B cell (primary cell): ENCODE measurements at regions not wholly inside any gene's neighbourhood (a gene's known extent, or its start where the extent isn't known, plus 50 kb on each side); places are given as distances from the start of the nearest gene placed in this dataset.

Experiments
- ATAC-seq: fragments of 200-7000 bp; cut with Tn5 transposase; one replicate; pipeline ENCODE4 v1.10.0; 2021; ENCODE audit warnings: low read depth, mild to moderate bottlenecking, moderate number of reproducible peaks, moderate library complexity
- CTCF ChIA-PET: fragments of 350-600 bp; sonication (Branson Sonifier 250); formaldehyde crosslinking; loops from one replicate; lab custom pipeline; 2021; ENCODE audit warnings: antibody characterized with exemption, inconsistent platforms; lab: Charles Lee
- POLR2A ChIA-PET: fragments of 350-600 bp; sonication (Branson Sonifier 250); formaldehyde crosslinking; loops from one replicate; lab custom pipeline; 2021; ENCODE audit warnings: antibody characterized with exemption; lab: Charles Lee
- DNase-seq: peaks from one replicate; pipeline ENCODE4 v3.0.0; 2013
- H2AFZ ChIP-seq: 2 replicates; pipeline ENCODE4 v1.6.1; 2012; ENCODE audit warnings: mild to moderate bottlenecking, low read depth, low read length; ENCODE audit not compliant: insufficient read depth, poor library complexity, severe bottlenecking
- H3K27ac ChIP-seq, 2 donors: 1 replicate in 1 of 2; 2 replicates in 1 of 2; pipeline ENCODE4 v1.5.1; 2012 to 2013; ENCODE audit warnings: low read length in 2 of 2, mild to moderate bottlenecking in 2 of 2, moderate library complexity in 1 of 2
- H3K27me3 ChIP-seq, 4 experiments: fragments of 200-600 bp in 1 of 4; sonication (generic) in 1 of 4; replicated peaks in 1 of 4; 1 replicate in 2 of 4; 2 replicates in 2 of 4; pipeline versions ENCODE4 v1.6.1 to v1.7.0; 2013 to 2016; ENCODE audit warnings: low read length in 3 of 4, mild to moderate bottlenecking in 2 of 4, mixed read lengths in 1 of 4, moderate library complexity in 1 of 4; ENCODE audit not compliant: insufficient read depth in 4 of 4, control insufficient read depth in 3 of 4; ENCODE audit errors: control extremely low read depth in 1 of 4
- H3K36me3 ChIP-seq, 2 experiments: replicated peaks in 1 of 2; 1 replicate in 1 of 2; 2 replicates in 1 of 2; pipeline versions ENCODE4 v1.6.1 to v1.7.1; 2013; ENCODE audit warnings: low read length in 1 of 2; ENCODE audit not compliant: insufficient read depth in 2 of 2, control insufficient read depth in 1 of 2; ENCODE audit errors: control extremely low read depth in 1 of 2, extremely low read depth in 1 of 2
- H3K4me1 ChIP-seq, 2 donors: fragments of 200-600 bp in 1 of 2; sonication (generic) in 1 of 2; 1 replicate in 1 of 2; 2 replicates in 1 of 2; pipeline versions ENCODE4 v1.5.1 to v1.6.1; 2013 to 2017; ENCODE audit warnings: low read length in 2 of 2; ENCODE audit not compliant: control insufficient read depth in 2 of 2, insufficient read depth in 2 of 2
- H3K4me2 ChIP-seq: replicated peaks from 2 replicates; pipeline ENCODE3; 2012; ENCODE audit warnings: mild to moderate bottlenecking, low read depth, low read length; ENCODE audit not compliant: poor library complexity, severe bottlenecking
- H3K4me3 ChIP-seq, 5 experiments: fragments of 200-600 bp in 1 of 5; sonication (generic) in 1 of 5; 1 replicate in 3 of 5; 2 replicates in 2 of 5; pipeline versions ENCODE4 v1.5.1 to v1.7.0; 2011 to 2016; ENCODE audit warnings: low read length in 4 of 5, mild to moderate bottlenecking in 4 of 5, low read depth in 2 of 5, control low read depth in 1 of 5, moderate library complexity in 1 of 5; ENCODE audit not compliant: insufficient read depth in 1 of 5; ENCODE audit errors: control extremely low read depth in 1 of 5, extremely low read depth in 1 of 5
- H3K79me2 ChIP-seq: fragments of 200-600 bp; sonication (generic); one replicate; pipeline ENCODE4 v1.6.0; 2016; ENCODE audit warnings: low read length; ENCODE audit not compliant: control insufficient read depth, insufficient read depth
- H3K9ac ChIP-seq: fragments of 200-600 bp; sonication (generic); 2 replicates; pipeline ENCODE4 v1.6.1; 2017; ENCODE audit warnings: mild to moderate bottlenecking, low read length, moderate library complexity
- H3K9me3 ChIP-seq, 3 donors: one replicate each; pipeline versions ENCODE4 v1.6.1 to v1.7.1; 2013; ENCODE audit warnings: low read length in 2 of 3; ENCODE audit not compliant: control insufficient read depth in 2 of 3, insufficient read depth in 1 of 3; ENCODE audit errors: control extremely low read depth in 1 of 3
- H4K20me1 ChIP-seq: 2 replicates; pipeline ENCODE4 v1.6.0; 2012; ENCODE audit warnings: mild to moderate bottlenecking, low read length; ENCODE audit not compliant: insufficient read depth, control insufficient read depth, poor library complexity, severe bottlenecking
- H3K27ac Mint-ChIP-seq: one replicate; pipeline ENCODE4 v1.8.0; 2021; ENCODE audit warnings: mixed read lengths
- H3K27me3 Mint-ChIP-seq: one replicate; pipeline ENCODE4 v1.8.0; 2021; ENCODE audit warnings: mixed read lengths
- H3K4me1 Mint-ChIP-seq: one replicate; pipeline ENCODE4 v1.8.0; 2021; ENCODE audit warnings: mixed read lengths
- H3K4me3 Mint-ChIP-seq: one replicate; pipeline ENCODE4 v1.8.0; 2021; ENCODE audit warnings: mixed read lengths
- H3K9me3 Mint-ChIP-seq: one replicate; pipeline ENCODE4 v1.8.0; 2022; ENCODE audit warnings: mixed read lengths; ENCODE audit not compliant: insufficient read depth
- EZH2 ChIP-seq: IDR thresholded peaks from 2 replicates; pipeline ENCODE4 v1.6.1; 2012; ENCODE audit warnings: borderline replicate concordance, low read depth, mild to moderate bottlenecking, moderate library complexity, low read length; ENCODE audit not compliant: insufficient read depth, poor library complexity, severe bottlenecking
- WGBS: methylation state at CpG from one replicate; pipeline ENCODE4 v1.1.5; 2013; ENCODE audit warnings: missing lambda C conversion rate; ENCODE audit not compliant: insufficient coverage; 5-methylcytosine and 5-hydroxymethylcytosine counted together
- intact Hi-C: fragments of 100-400 bp; cut with micrococcal nuclease; formaldehyde crosslinking; loops from one replicate; pipeline ENCODE4 v1.10.0; 2022
- TF ChIP-seq, protein P1 (sequence below): fragments of 200-600 bp; IDR thresholded peaks from one replicate; pipeline ENCODE4 v1.8.0; 2022; ENCODE audit warnings: antibody characterized with exemption, mild to moderate bottlenecking

DNA sequence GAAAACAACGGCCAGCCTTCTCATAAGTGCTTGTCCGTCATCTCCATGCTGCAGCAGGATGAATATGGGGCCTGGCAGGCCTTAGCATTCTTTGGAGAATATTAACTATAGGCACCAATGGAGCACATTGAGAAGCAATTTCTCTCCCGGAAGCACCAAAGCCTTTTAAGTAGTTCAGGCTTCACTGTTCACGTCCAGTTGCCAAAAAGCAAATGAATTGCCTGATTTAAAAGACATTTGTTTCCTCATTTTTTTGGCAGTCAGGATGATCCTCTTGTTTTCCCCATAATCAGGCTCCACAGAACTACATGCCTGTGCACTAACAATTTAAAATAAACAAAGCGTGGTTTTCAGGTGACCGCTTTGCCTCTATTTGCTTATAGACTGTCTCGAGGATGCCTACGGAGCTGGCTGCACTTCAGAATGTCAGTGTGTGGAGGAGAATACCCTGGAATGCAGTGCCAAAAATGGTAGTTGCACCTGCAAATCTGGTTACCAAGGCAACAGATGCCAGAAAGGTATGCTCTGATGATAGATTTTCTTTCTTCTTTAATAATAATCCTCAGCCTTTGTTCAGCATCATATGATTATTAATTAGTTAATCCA, 725.2 kb upstream of the GOLIM4 start:
- ATAC-seq = no peak

DNA sequence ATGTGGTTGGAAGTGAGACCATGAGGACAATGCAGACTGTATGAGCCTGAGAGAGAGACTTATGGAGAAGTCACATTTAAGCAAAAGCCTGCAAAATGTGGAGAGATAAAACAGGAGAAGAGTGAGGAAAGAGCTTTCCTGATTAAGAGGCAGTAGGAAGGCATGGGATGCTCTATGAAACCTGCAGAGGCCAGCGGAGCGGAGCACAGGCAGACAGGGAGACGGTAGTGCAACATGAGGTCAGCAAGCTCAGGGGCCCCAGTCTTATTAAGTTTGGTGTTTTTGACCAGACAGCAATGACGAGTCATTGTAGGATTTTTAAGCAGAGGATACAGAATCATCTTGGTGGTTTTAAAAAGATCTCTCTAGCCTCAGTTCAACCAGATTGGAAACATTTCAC, 721.5 kb upstream of the GOLIM4 start:
- intact Hi-C loops = no loop called here
- no peak overlapping the region for H3K4me3 ChIP-seq
- no peak overlapping the region for H3K27ac ChIP-seq
- ChIA-PET CTCF (no interaction called here), POLR2A (no interaction called here)
- no peaks in the 10 kb centered on the region for H3K9me3 Mint-ChIP-seq
- H3K79me2 ChIP-seq = no peaks in the 10 kb centered on the region
- H3K4me1 ChIP-seq = no peaks in the 10 kb centered on the region
- H3K4me3 Mint-ChIP-seq = no peak overlapping the region
- no peak overlapping the region for H3K4me2 ChIP-seq
- DNase-seq = no peak
- H2AFZ ChIP-seq = no peak overlapping the region
- H3K27ac Mint-ChIP-seq = no peak overlapping the region
- no peak for ATAC-seq
- no peak overlapping the region for H3K9ac ChIP-seq
- no peaks in the 10 kb centered on the region for H3K9me3 ChIP-seq
- H4K20me1 ChIP-seq = no peaks in the 10 kb centered on the region
- no peaks in the 10 kb centered on the region for H3K27me3 ChIP-seq
- no peaks in the 10 kb centered on the region for H3K27me3 Mint-ChIP-seq
- no peak for TF ChIP-seq EZH2
- TF ChIP-seq, protein P1, sequence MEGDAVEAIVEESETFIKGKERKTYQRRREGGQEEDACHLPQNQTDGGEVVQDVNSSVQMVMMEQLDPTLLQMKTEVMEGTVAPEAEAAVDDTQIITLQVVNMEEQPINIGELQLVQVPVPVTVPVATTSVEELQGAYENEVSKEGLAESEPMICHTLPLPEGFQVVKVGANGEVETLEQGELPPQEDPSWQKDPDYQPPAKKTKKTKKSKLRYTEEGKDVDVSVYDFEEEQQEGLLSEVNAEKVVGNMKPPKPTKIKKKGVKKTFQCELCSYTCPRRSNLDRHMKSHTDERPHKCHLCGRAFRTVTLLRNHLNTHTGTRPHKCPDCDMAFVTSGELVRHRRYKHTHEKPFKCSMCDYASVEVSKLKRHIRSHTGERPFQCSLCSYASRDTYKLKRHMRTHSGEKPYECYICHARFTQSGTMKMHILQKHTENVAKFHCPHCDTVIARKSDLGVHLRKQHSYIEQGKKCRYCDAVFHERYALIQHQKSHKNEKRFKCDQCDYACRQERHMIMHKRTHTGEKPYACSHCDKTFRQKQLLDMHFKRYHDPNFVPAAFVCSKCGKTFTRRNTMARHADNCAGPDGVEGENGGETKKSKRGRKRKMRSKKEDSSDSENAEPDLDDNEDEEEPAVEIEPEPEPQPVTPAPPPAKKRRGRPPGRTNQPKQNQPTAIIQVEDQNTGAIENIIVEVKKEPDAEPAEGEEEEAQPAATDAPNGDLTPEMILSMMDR = no peak
- no peaks in the 10 kb centered on the region for H3K4me1 Mint-ChIP-seq
- no peaks in the 10 kb centered on the region for H3K36me3 ChIP-seq
- WGBS = 100% methylated on average over 3 of the region's 4 CpGs

More for the DNA sequence above, 725.2 kb upstream of the GOLIM4 start:
- Histone ChIP-seq H4K20me1 (no peaks in the 10 kb centered on the region), H3K4me3 (no peak overlapping the region), H2AFZ (no peak overlapping the region), H3K79me2 (no peaks in the 10 kb centered on the region), H3K27me3 (no peaks in the 10 kb centered on the region), H3K4me2 (no peak overlapping the region), H3K9me3 (no peaks in the 10 kb centered on the region), H3K9ac (no peak overlapping the region), H3K36me3 (no peaks in the 10 kb centered on the region), H3K27ac (no peak overlapping the region), H3K4me1 (no peaks in the 10 kb centered on the region)
- ChIA-PET POLR2A (no interaction called here), CTCF (no interaction called here)
- Mint-ChIP-seq H3K4me1 (no peaks in the 10 kb centered on the region), H3K9me3 (no peaks in the 10 kb centered on the region), H3K27me3 (no peaks in the 10 kb centered on the region), H3K27ac (no peak overlapping the region), H3K4me3 (no peak overlapping the region)
- TF ChIP-seq, protein P1 = no peak
- TF ChIP-seq EZH2 = no peak
- intact Hi-C loops = no loop called here
- WGBS = 91% methylated on average over 4 of the region's 8 CpGs
- no peak for DNase-seq
